Hepatocyte (in vitro differentiated cells): ENCODE measurements at regions not wholly inside any gene's neighbourhood (a gene's known extent, or its start where the extent isn't known, plus 50 kb on each side); places are given as distances from the start of the nearest gene placed in this dataset.

Experiments
- DNase-seq: peaks from one replicate; pipeline ENCODE4 v3.0.0-alpha.2; 2016; ENCODE audit warnings: low spot score
- H2AFZ ChIP-seq: fragments of 200-600 bp; sonication (generic); 2 replicates; pipeline ENCODE4 v1.6.0; 2016; ENCODE audit warnings: antibody characterized with exemption, mild to moderate bottlenecking
- H3K27ac ChIP-seq: fragments of 200-600 bp; sonication (generic); 2 replicates; pipeline ENCODE4 v1.5.1; 2016; ENCODE audit warnings: mild to moderate bottlenecking
- H3K27me3 ChIP-seq: fragments of 200-600 bp; sonication (generic); 2 replicates; pipeline ENCODE4 v1.6.1; 2016
- H3K36me3 ChIP-seq: fragments of 200-600 bp; sonication (generic); replicated peaks from 2 replicates; pipeline ENCODE4 v1.5.1; 2016; ENCODE audit warnings: low read depth; ENCODE audit not compliant: insufficient read depth
- H3K4me1 ChIP-seq: fragments of 200-600 bp; sonication (generic); 2 replicates; pipeline ENCODE4 v1.5.1; 2016; ENCODE audit warnings: mild to moderate bottlenecking, moderate library complexity; ENCODE audit not compliant: insufficient read depth
- H3K4me2 ChIP-seq: fragments of 200-600 bp; sonication (generic); 2 replicates; pipeline ENCODE4 v1.6.0; 2016
- H3K4me3 ChIP-seq: fragments of 200-600 bp; sonication (generic); 2 replicates; pipeline ENCODE4 v1.5.1; 2016; ENCODE audit warnings: mild to moderate bottlenecking
- H3K79me2 ChIP-seq: fragments of 200-600 bp; sonication (generic); 2 replicates; pipeline ENCODE4 v1.6.0; 2017; ENCODE audit warnings: mild to moderate bottlenecking
- H3K9me2 ChIP-seq: fragments of 200-600 bp; sonication (generic); replicated peaks from 2 replicates; pipeline ENCODE4 v1.6.0; 2017; ENCODE audit warnings: mild to moderate bottlenecking; ENCODE audit not compliant: insufficient read depth
- H3K9me3 ChIP-seq: fragments of 200-600 bp; sonication (generic); 2 replicates; pipeline ENCODE4 v1.5.1; 2016; ENCODE audit warnings: low read depth, mild to moderate bottlenecking
- H4K20me1 ChIP-seq: fragments of 200-600 bp; sonication (generic); 2 replicates; pipeline ENCODE4 v1.6.0; 2016; ENCODE audit warnings: mild to moderate bottlenecking; ENCODE audit not compliant: insufficient read depth, poor library complexity, severe bottlenecking
- EZH2 ChIP-seq: fragments of 200-600 bp; sonication (generic); IDR thresholded peaks from 2 replicates; pipeline ENCODE4 v1.6.1; 2016; ENCODE audit warnings: antibody characterized with exemption, mild to moderate bottlenecking, borderline replicate concordance
- EZH2phosphoT487 ChIP-seq: fragments of 200-600 bp; sonication (generic); IDR thresholded peaks from one replicate; pipeline ENCODE4 v1.6.1; 2018; ENCODE audit warnings: antibody characterized with exemption, mild to moderate bottlenecking, low read depth, moderate library complexity; ENCODE audit not compliant: unreplicated experiment, severe bottlenecking
- WGBS: methylation state at CpG from one replicate; pipeline ENCODE4 v1.1.6; 2016; ENCODE audit warnings: low lambda C conversion rate; ENCODE audit errors: missing lambda C conversion rate; 5-methylcytosine and 5-hydroxymethylcytosine counted together
- TF ChIP-seq, protein P1 (sequence below): fragments of 200-600 bp; sonication (generic); IDR thresholded peaks from 2 replicates; pipeline ENCODE4 v1.5.1; 2016; ENCODE audit warnings: antibody characterized with exemption, mild to moderate bottlenecking; ENCODE audit not compliant: poor library complexity

DNA sequence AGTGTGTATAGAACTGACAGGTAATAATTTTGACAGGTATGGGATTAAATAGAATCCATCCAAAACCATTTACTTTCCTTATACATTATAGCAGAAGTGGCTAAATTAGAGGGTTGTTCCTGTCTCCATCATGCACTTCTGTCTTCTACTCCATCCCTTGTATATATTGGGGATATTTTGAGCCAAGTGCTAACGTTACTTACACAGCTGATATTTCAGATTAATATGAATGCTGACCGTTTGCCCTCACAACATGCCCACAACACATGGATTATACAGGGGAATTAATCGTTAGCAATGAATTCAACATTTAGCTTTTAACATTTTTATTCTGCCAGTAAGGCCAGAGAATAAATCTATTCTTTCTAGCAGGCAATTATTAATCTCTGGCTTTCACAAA is 1125.0 kb upstream of the FAM98A start:
- no peaks in the 10 kb centered on the region for H3K9me2 ChIP-seq
- no peaks in the 10 kb centered on the region for H4K20me1 ChIP-seq
- no peak overlapping the region for H3K4me3 ChIP-seq
- no peaks in the 10 kb centered on the region for H3K79me2 ChIP-seq
- no peak overlapping the region for H3K4me2 ChIP-seq
- no peaks in the 10 kb centered on the region for H3K9me3 ChIP-seq
- H3K36me3 ChIP-seq: no peaks in the 10 kb centered on the region
- DNase-seq: no peak
- 90% methylated on average over 3 of the region's 3 CpGs for WGBS
- no peak overlapping the region for H3K27ac ChIP-seq
- no peaks in the 10 kb centered on the region for H3K27me3 ChIP-seq
- TF ChIP-seq, protein P1, sequence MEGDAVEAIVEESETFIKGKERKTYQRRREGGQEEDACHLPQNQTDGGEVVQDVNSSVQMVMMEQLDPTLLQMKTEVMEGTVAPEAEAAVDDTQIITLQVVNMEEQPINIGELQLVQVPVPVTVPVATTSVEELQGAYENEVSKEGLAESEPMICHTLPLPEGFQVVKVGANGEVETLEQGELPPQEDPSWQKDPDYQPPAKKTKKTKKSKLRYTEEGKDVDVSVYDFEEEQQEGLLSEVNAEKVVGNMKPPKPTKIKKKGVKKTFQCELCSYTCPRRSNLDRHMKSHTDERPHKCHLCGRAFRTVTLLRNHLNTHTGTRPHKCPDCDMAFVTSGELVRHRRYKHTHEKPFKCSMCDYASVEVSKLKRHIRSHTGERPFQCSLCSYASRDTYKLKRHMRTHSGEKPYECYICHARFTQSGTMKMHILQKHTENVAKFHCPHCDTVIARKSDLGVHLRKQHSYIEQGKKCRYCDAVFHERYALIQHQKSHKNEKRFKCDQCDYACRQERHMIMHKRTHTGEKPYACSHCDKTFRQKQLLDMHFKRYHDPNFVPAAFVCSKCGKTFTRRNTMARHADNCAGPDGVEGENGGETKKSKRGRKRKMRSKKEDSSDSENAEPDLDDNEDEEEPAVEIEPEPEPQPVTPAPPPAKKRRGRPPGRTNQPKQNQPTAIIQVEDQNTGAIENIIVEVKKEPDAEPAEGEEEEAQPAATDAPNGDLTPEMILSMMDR: no peak
- no peak for TF ChIP-seq EZH2phosphoT487
- H3K4me1 ChIP-seq: no peaks in the 10 kb centered on the region
- H2AFZ ChIP-seq: no peak overlapping the region

DNA sequence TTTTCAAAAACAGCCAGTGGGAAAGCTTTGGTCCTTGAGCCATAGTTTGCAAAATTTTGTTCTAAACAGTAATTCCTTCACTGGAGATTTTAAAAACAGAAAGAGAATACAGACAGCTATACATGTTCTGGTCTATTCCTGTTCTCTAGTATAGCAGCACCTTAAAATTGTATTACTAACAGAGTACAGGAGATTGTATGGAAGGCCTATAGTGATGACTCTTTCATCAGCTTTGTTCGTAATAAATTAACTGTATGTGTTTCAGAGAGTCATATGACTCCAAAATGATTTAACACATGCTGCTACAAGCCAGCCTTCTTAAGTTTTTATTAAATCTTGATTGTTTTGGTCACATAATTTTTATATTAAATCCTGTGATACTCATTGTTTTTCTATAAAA is 1124.6 kb upstream of the FAM98A start:
- DNase-seq: no peak
- no peaks in the 10 kb centered on the region for H3K36me3 ChIP-seq
- H3K9me2 ChIP-seq: no peaks in the 10 kb centered on the region
- H4K20me1 ChIP-seq: no peaks in the 10 kb centered on the region
- H3K27ac ChIP-seq: no peak overlapping the region
- no peak overlapping the region for H3K4me2 ChIP-seq
- H3K4me3 ChIP-seq: no peak overlapping the region
- H2AFZ ChIP-seq: no peak overlapping the region
- 89% methylated on average over 1 of the region's 1 CpG for WGBS
- H3K79me2 ChIP-seq: no peaks in the 10 kb centered on the region
- no peak for TF ChIP-seq EZH2
- TF ChIP-seq, protein P1: no peak
- TF ChIP-seq EZH2phosphoT487: no peak
- H3K9me3 ChIP-seq: no peaks in the 10 kb centered on the region
- H3K27me3 ChIP-seq: no peaks in the 10 kb centered on the region
- no peaks in the 10 kb centered on the region for H3K4me1 ChIP-seq

GRCh38 chr2:34719206-34719605 is 1120.1 kb upstream of the FAM98A start:
- no peaks in the 10 kb centered on the region for H3K9me3 ChIP-seq
- no peaks in the 10 kb centered on the region for H4K20me1 ChIP-seq
- no peak overlapping the region for H3K27ac ChIP-seq
- no peak overlapping the region for H2AFZ ChIP-seq
- H3K9me2 ChIP-seq: no peaks in the 10 kb centered on the region
- H3K36me3 ChIP-seq: no peaks in the 10 kb centered on the region
- DNase-seq: no peak
- no peaks in the 10 kb centered on the region for H3K27me3 ChIP-seq
- H3K79me2 ChIP-seq: no peaks in the 10 kb centered on the region
- H3K4me2 ChIP-seq: no peak overlapping the region
- 93% methylated on average over 7 of the region's 7 CpGs for WGBS
- no peaks in the 10 kb centered on the region for H3K4me1 ChIP-seq
- TF ChIP-seq EZH2: no peak
- TF ChIP-seq, protein P1: no peak
- no peak for TF ChIP-seq EZH2phosphoT487
- H3K4me3 ChIP-seq: no peak overlapping the region
